ENCODE measurements at regions not wholly inside any gene's neighbourhood (a gene's known extent, or its start where the extent isn't known, plus 50 kb on each side); places are given as distances from the start of the nearest gene placed in this dataset.
"Not testable (repeated sequence)": the region's sequence is repeated elsewhere in the genome, so short reads cannot be mapped to it uniquely, and the experiment has no call there.

DNA sequence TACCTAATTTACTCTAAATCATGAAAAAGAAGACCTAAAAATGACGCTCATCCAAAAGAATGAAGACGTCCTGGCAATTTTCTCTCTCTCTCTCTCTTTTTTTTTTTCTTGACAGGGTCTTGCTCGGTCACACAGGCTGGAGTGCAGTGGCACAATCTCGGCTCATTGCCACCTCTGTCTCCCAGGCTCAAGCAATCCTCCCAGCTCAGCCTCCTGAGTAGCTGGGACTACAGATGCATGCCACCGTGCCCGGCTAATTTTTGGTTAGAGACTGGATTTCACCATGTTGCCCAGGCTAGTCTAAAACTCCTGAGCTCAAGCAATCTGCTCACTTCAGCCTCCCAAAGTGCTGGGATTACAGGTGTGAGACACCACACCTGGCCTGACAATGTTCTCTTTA is 77.2 kb downstream of the CDO1 start:
- TF ChIP-seq POLR2AphosphoS5, POLR2A, TAF1, POU2F2, SPI1 (IDR thresholded peaks at IDR 0.05; ENCODE audit: low read depth, low read length): not testable (repeated sequence)
